ENCODE measurements at regions not wholly inside any gene's neighbourhood (a gene's known extent, or its start where the extent isn't known, plus 50 kb on each side); places are given as distances from the start of the nearest gene placed in this dataset.
"Not testable (repeated sequence)": the region's sequence is repeated elsewhere in the genome, so short reads cannot be mapped to it uniquely, and the experiment has no call there.

DNA sequence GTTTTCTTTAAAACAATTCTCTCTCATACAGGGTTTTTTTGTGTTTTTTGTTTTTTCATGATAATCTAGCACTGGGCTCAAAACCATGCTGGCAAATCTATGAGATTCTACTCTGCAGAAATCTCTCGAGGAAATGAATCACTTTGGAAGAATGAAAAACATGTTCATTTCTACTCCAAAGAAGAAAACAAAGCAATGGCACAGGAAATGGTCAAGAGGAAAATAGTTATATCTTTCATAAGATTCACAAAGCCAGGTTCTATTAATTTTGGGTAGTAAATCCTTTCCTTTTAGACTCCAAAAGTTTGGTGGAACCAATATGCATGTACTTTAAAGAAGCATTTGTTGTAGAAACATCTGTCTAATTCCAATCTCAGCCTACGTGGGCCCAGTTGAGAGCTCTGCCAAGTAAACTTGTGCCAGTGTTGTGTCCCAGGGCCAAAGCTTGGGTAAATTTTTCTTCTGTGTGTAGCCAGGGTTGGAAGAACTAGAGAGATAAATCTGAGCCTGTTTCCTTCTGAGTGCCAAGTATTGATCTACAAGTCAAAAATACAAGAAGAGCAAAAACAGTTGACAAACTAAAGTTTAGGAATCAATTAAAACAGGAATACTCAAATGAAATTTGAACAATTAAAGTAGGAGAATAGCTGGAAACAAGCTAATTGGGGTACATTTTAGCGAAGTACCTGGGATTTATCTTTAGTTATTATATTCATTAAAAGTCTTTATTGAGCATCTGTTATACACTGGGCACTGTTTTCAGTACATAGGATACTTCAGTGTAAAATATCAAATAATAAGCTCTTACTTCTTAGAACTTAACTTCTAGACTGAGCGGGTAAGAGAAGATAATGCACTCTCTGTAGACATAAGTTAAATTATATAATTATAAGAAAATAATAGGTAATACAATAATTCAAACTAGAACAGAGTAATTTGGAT lies 657.5 kb upstream of the NECTIN3 start:
- DNase-seq: no peak

DNA sequence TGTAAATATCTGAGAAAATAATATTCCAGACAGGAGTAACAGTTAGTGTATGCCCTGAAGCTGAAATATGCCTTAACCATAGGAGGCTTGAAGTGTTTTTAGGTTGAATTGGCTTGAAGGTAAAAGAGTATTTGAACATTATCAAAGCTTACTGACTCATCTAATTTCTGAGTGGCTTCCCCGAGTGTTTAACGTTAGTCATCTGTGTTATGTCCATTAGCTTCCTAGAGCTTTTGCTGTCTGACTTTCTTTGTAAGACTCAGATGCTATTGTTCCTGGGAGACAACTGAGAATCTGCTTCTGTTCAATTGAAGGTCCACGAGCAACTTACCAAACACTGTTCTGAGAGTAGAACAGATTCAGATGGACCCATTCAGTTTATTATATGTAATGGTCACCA lies 656.8 kb upstream of the NECTIN3 start:
- no peak for DNase-seq

DNA sequence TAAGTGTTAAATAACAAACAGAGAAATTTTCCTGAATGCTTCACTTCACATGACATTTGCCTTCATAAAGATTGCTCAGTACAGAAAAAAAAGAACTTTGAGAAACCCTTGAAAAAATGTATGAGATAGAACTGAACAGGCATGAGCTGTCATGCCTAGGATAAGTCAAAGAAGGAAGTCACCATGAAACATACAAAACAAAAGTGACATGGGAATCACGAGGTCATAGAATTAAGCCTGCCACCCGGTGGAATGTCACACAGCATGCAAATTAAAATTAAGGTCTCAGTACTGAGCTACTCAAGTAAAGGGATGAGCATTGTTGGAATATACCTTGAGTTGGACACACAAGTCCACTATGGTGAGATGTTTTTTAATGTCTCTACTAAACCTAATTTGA lies 652.5 kb upstream of the NECTIN3 start:
- DNase-seq: no peak

GRCh38 chr3:110419601-110420000 lies 652.0 kb upstream of the NECTIN3 start:
- no peak for DNase-seq

- no peak for DNase-seq
These were observed 651.4 kb upstream of the NECTIN3 start for GRCh38 chr3:110420158-110420641.

DNA sequence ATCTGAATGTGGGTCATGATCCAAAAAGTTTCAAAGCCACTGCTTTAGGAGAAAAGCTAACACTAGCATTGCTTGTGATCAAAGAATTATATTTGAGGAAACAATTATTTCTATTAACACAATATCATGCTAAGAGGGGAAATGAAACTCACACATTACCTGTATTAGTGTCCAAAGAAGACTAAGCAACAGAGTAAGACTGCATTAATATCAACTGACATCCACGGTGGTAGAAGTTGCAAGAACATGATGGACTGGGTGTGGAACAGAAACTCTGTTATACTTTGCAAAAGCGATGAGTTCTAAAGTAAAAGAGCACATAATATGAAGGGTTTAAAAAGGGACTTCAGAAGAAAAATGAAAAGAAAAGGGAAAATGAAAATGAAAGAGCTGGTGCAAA lies 648.3 kb upstream of the NECTIN3 start:
- DNase-seq: no peak

GRCh38 chr3:110430146-110430545 lies 641.5 kb upstream of the NECTIN3 start:
- DNase-seq: no peak

- no peak for DNase-seq
These were observed 635.4 kb upstream of the NECTIN3 start for GRCh38 chr3:110436209-110436608.

- not testable (repeated sequence) for DNase-seq
These were observed 631.5 kb upstream of the NECTIN3 start for GRCh38 chr3:110440066-110440653.

DNA sequence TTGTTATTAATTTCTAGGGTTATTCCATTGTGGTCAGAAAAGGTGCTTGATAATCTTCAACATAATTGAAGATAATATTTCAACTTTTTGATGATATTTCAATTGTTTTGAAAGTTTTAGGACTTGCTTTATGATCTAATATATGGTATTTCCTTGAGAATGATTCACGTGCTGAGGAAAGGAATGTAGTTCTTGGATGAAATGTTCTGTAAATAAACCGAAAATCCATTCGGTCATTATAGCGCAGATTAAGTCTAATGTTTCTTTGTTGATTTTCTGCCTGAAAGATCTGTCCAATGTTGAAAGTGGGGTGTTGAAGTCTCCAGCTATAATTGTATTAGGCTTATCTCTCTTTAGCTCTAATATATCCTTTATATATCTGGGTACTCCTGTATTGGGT lies 617.5 kb upstream of the NECTIN3 start:
- no peak for DNase-seq

DNA sequence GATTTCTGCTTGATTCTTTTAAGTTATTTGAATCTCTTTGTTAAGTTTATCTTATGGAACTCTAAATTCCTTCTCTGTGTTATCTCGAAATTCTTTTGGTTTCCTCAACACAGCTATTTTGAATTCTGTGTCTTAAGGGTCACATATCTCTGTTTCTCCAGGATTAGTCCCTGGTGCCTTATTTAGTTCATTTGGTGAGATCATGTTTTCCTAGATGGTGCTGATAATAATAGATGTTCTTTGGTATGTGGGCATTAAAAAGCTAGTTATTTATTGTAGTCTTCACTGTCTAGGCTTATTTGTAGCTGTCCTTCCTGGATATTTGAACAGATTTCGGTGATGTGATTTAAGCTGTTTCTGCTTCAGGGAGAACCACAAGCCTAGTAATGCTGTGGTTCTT lies 615.6 kb upstream of the NECTIN3 start:
- no peak for DNase-seq

GRCh38 chr3:110456438-110457138 lies 615.0 kb upstream of the NECTIN3 start:
- no peak for DNase-seq

GRCh38 chr3:110457508-110457907 lies 614.1 kb upstream of the NECTIN3 start:
- no peak for DNase-seq

- no peak for DNase-seq
These were observed 612.6 kb upstream of the NECTIN3 start for GRCh38 chr3:110459021-110459420.

- DNase-seq: no peak
These were observed 601.3 kb upstream of the NECTIN3 start for GRCh38 chr3:110470310-110470709.

DNA sequence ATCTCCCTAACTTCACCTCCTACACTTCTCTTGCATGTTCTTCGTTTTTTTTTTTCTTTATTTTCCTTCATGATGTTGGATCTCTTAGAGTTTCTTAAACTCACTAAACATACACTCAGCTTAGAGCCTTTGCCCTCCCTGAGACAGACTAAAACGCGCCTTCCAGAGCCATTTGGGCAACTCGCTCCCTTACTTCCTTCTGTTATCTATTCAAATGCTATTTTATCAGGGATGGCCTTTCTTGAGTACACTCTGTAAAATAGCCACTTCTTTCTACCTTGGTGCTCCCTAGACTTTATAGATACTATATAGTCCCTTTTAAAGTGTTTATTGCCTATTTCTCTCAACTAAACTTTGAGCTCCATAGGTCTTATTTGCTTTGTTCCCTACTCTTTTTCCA lies 598.2 kb upstream of the NECTIN3 start:
- DNase-seq: no peak

GRCh38 chr3:110474397-110474796 lies 597.2 kb upstream of the NECTIN3 start:
- no peak for DNase-seq

GRCh38 chr3:110478377-110479054 lies 593.1 kb upstream of the NECTIN3 start:
- no peak for DNase-seq

- no peak for DNase-seq
These were observed 591.9 kb upstream of the NECTIN3 start for GRCh38 chr3:110479731-110480130.

DNA sequence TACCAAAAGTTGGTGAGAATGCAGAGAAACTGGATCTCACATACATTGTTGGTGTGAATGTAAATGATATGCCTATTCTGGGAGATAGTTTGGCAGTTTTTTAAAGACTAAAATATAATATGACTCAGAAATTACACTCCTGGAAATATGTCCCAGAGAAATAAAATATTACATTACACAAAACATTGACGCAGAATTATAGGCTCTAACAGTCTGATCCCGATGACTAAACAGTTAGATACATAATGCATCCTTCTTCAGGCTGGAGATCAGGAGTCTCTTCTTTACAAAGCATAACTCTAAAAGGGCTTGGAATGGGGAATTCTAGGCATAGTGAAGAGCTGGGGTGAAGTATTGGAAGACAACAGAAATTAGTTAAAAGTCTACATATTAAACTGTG lies 586.2 kb upstream of the NECTIN3 start:
- DNase-seq: no peak

- DNase-seq: no peak
These were observed 583.8 kb upstream of the NECTIN3 start for GRCh38 chr3:110487840-110488239.

DNA sequence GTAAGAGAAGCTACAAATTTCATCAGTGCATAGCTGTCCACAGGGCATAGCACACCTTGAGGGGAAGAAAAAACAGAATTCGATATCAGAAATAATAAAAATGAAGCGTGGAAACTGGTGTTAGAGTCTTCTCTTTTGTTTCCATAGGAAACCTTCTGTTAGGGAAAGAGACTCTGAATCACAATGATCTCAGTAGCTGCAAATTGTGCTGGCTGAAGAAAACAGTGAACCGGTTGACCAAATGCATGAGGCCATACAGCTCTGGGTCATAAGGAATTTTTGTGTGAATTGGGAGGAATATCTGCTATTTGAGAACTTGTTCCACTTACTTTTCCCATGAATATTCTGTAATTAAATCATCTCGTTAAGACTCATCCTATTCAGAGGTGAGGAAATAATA lies 580.2 kb upstream of the NECTIN3 start:
- no peak for DNase-seq

DNA sequence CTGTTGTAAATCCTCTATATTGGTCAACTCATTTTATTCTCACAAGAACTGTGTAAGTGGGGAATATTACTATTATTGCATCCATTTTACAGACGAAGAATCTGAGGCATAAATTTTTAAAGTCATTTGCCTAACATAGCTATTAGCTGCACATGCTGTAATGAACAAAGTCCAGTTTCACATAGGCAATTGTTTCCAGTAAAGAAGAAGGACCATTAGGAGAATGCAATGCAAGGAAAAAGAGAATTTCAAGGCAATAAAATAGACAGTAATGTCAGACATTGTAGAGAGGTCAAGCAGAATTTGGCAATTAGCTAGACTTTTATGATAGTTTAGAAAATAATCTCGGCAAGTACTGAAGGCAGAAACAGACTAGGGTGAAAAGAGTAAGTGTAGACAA lies 578.7 kb upstream of the NECTIN3 start:
- no peak for DNase-seq

Data from CD4-positive, alpha-beta T cell treated with Interleukin-17A for 4 hours (primary cell).